Astrocyte (in vitro differentiated cells and primary cell): ENCODE measurements at regions not wholly inside any gene's neighbourhood (a gene's known extent, or its start where the extent isn't known, plus 50 kb on each side); places are given as distances from the start of the nearest gene placed in this dataset.

ENCODE experiments used
- CTCF ChIP-seq: IDR thresholded peaks from 2 replicates; pipeline ENCODE4 v1.5.1; 2011; ENCODE audit warnings: low read depth, mild to moderate bottlenecking, inconsistent platforms, low read length, moderate library complexity; ENCODE audit not compliant: insufficient read depth
- EZH2 ChIP-seq: IDR thresholded peaks from 2 replicates; pipeline ENCODE4 v1.6.1; 2012; ENCODE audit warnings: mild to moderate bottlenecking, low read length, inconsistent platforms; ENCODE audit not compliant: insufficient read depth

GRCh38 chr2:43047187-43047780 lies 179.1 kb downstream of the ZFP36L2 start:
- TF ChIP-seq CTCF (no peak), EZH2 (no peak)
